Thymus (tissue), 11 donors: ENCODE measurements at regions not wholly inside any gene's neighbourhood (a gene's known extent, or its start where the extent isn't known, plus 50 kb on each side); places are given as distances from the start of the nearest gene placed in this dataset.

Experiments
- DNase-seq, 9 donors: peaks; one replicate each; pipeline ENCODE4 v3.0.0-alpha.2; 2013; ENCODE audit warnings: low spot score in 9 of 9, low read depth in 6 of 9, missing footprints in 1 of 9
- H3K27ac ChIP-seq, 2 donors: one replicate each; pipeline ENCODE4 v1.5.1; 2013; ENCODE audit warnings: control low read depth in 1 of 2, low read depth in 1 of 2, low read length in 1 of 2, mild to moderate bottlenecking in 1 of 2, moderate library complexity in 1 of 2
- H3K27me3 ChIP-seq, 2 donors: one replicate each; pipeline ENCODE4 v1.5.1; 2013; ENCODE audit warnings: low read length in 1 of 2; ENCODE audit not compliant: control insufficient read depth in 2 of 2, insufficient read depth in 1 of 2
- H3K36me3 ChIP-seq, 2 donors: one replicate each; pipeline ENCODE4 v1.5.1; 2013; ENCODE audit warnings: low read length in 1 of 2, mild to moderate bottlenecking in 1 of 2, moderate library complexity in 1 of 2; ENCODE audit not compliant: control insufficient read depth in 2 of 2, insufficient read depth in 2 of 2
- H3K4me1 ChIP-seq, 2 donors: one replicate each; pipeline ENCODE4 v1.5.1; 2013; ENCODE audit warnings: low read length in 2 of 2; ENCODE audit not compliant: control insufficient read depth in 2 of 2, insufficient read depth in 2 of 2
- H3K4me3 ChIP-seq, 2 donors: one replicate each; pipeline ENCODE4 v1.5.1; 2013; ENCODE audit warnings: low read length in 2 of 2, control low read depth in 1 of 2, mild to moderate bottlenecking in 1 of 2
- H3K9me3 ChIP-seq, 2 donors: one replicate each; pipeline ENCODE4 v1.5.1; 2013; ENCODE audit warnings: low read length in 1 of 2, mild to moderate bottlenecking in 1 of 2; ENCODE audit not compliant: control insufficient read depth in 2 of 2, insufficient read depth in 1 of 2
- WGBS: extraction: QIAGEN DNeasy Blood & Tissue Kit; methylation state at CpG from one replicate; pipeline ENCODE4 v1.1.7; 2013; 5-methylcytosine and 5-hydroxymethylcytosine counted together
- donor health status: healthy.

- H3K4me3 ChIP-seq = no peak overlapping the region
- no peak for DNase-seq
- no peak overlapping the region for H3K27ac ChIP-seq
- 75% methylated on average over 6 of the region's 6 CpGs for WGBS
- no peaks in the 10 kb centered on the region for H3K9me3 ChIP-seq
- H3K4me1 ChIP-seq = no peaks in the 10 kb centered on the region
- no peaks in the 10 kb centered on the region for H3K27me3 ChIP-seq
- H3K36me3 ChIP-seq = no peaks in the 10 kb centered on the region
Observed at GRCh38 chr9:85157772-85158171, 488.2 kb downstream of the NTRK2 start.

GRCh38 chr9:85156652-85157051, 487.1 kb downstream of the NTRK2 start:
- Histone ChIP-seq H3K27ac (no peak overlapping the region), H3K9me3 (no peaks in the 10 kb centered on the region), H3K4me3 (no peak overlapping the region), H3K36me3 (no peaks in the 10 kb centered on the region), H3K4me1 (no peaks in the 10 kb centered on the region), H3K27me3 (no peaks in the 10 kb centered on the region)
- WGBS = 84% methylated on average over 2 of the region's 2 CpGs
- no peak for DNase-seq

GRCh38 chr9:85155352-85155751, 485.8 kb downstream of the NTRK2 start:
- no peaks in the 10 kb centered on the region for H3K36me3 ChIP-seq
- WGBS = 91% methylated on average over 2 of the region's 2 CpGs
- DNase-seq = no peak
- no peak overlapping the region for H3K4me3 ChIP-seq
- no peaks in the 10 kb centered on the region for H3K27me3 ChIP-seq
- no peaks in the 10 kb centered on the region for H3K9me3 ChIP-seq
- H3K27ac ChIP-seq = no peak overlapping the region
- no peaks in the 10 kb centered on the region for H3K4me1 ChIP-seq

GRCh38 chr9:85151741-85152140, 482.2 kb downstream of the NTRK2 start:
- 92% methylated on average over 5 of the region's 5 CpGs for WGBS
- no peaks in the 10 kb centered on the region for H3K4me1 ChIP-seq
- H3K36me3 ChIP-seq = no peaks in the 10 kb centered on the region
- H3K9me3 ChIP-seq = no peaks in the 10 kb centered on the region
- DNase-seq = no peak
- H3K27me3 ChIP-seq = no peaks in the 10 kb centered on the region
- H3K4me3 ChIP-seq = no peak overlapping the region
- H3K27ac ChIP-seq = no peak overlapping the region

GRCh38 chr9:85151162-85151561, 481.6 kb downstream of the NTRK2 start:
- H3K27me3 ChIP-seq = no peaks in the 10 kb centered on the region
- 90% methylated on average over 3 of the region's 3 CpGs for WGBS
- no peak overlapping the region for H3K27ac ChIP-seq
- H3K9me3 ChIP-seq = no peaks in the 10 kb centered on the region
- no peak for DNase-seq
- no peaks in the 10 kb centered on the region for H3K36me3 ChIP-seq
- H3K4me1 ChIP-seq = no peaks in the 10 kb centered on the region
- no peak overlapping the region for H3K4me3 ChIP-seq

- H3K27ac ChIP-seq = no peak overlapping the region
- no peak for DNase-seq
- H3K9me3 ChIP-seq = no peaks in the 10 kb centered on the region
- 73% methylated on average over 4 of the region's 4 CpGs for WGBS
- H3K4me1 ChIP-seq = no peaks in the 10 kb centered on the region
- no peaks in the 10 kb centered on the region for H3K27me3 ChIP-seq
- H3K4me3 ChIP-seq = no peak overlapping the region
- no peaks in the 10 kb centered on the region for H3K36me3 ChIP-seq
Observed at GRCh38 chr9:85147046-85147640, 477.6 kb downstream of the NTRK2 start.

- no peak overlapping the region for H3K27ac ChIP-seq
- H3K4me3 ChIP-seq = no peak overlapping the region
- 95% methylated on average over 1 of the region's 1 CpG for WGBS
- no peaks in the 10 kb centered on the region for H3K27me3 ChIP-seq
- no peaks in the 10 kb centered on the region for H3K36me3 ChIP-seq
- no peaks in the 10 kb centered on the region for H3K9me3 ChIP-seq
- H3K4me1 ChIP-seq = no peaks in the 10 kb centered on the region
- DNase-seq = peak in 1 of 9 donors; percentile 4
Observed at GRCh38 chr9:85142968-85143367, 473.4 kb downstream of the NTRK2 start.

- H3K4me3 ChIP-seq = no peak overlapping the region
- WGBS = 89% methylated on average over 4 of the region's 4 CpGs
- no peak overlapping the region for H3K27ac ChIP-seq
- H3K36me3 ChIP-seq = no peaks in the 10 kb centered on the region
- H3K9me3 ChIP-seq = no peaks in the 10 kb centered on the region
- no peaks in the 10 kb centered on the region for H3K4me1 ChIP-seq
- H3K27me3 ChIP-seq = no peaks in the 10 kb centered on the region
- DNase-seq = no peak
Observed at GRCh38 chr9:85142496-85142911, 473.0 kb downstream of the NTRK2 start.

- no peak for DNase-seq
- 93% methylated on average over 5 of the region's 5 CpGs for WGBS
- Histone ChIP-seq H3K4me3 (no peak overlapping the region), H3K4me1 (no peaks in the 10 kb centered on the region), H3K9me3 (no peaks in the 10 kb centered on the region), H3K27ac (no peak overlapping the region), H3K27me3 (no peaks in the 10 kb centered on the region), H3K36me3 (no peaks in the 10 kb centered on the region)
Observed at GRCh38 chr9:85137696-85138095, 468.2 kb downstream of the NTRK2 start.

GRCh38 chr9:85136987-85137386, 467.5 kb downstream of the NTRK2 start:
- WGBS = 89% methylated on average over 7 of the region's 7 CpGs
- H3K36me3 ChIP-seq = no peaks in the 10 kb centered on the region
- no peak for DNase-seq
- H3K27ac ChIP-seq = no peak overlapping the region
- no peaks in the 10 kb centered on the region for H3K4me1 ChIP-seq
- H3K27me3 ChIP-seq = no peaks in the 10 kb centered on the region
- H3K4me3 ChIP-seq = no peak overlapping the region
- H3K9me3 ChIP-seq = no peaks in the 10 kb centered on the region
